ENCODE measurements at regions not wholly inside any gene's neighbourhood (a gene's known extent, or its start where the extent isn't known, plus 50 kb on each side); places are given as distances from the start of the nearest gene placed in this dataset.
"Not testable (repeated sequence)": the region's sequence is repeated elsewhere in the genome, so short reads cannot be mapped to it uniquely, and the experiment has no call there.

GRCh38 chrY:16108839-16109238 is 1584.5 kb downstream of the NLGN4Y start:
- no peak for DNase-seq (ENCODE audit: low spot score)

- DNase-seq (ENCODE audit: low spot score) = not testable (repeated sequence)
These were observed 1595.8 kb downstream of the NLGN4Y start for GRCh38 chrY:16120096-16120495.

- DNase-seq (ENCODE audit: low spot score) = no peak
These were observed 1597.7 kb downstream of the NLGN4Y start for GRCh38 chrY:16121988-16122387.

GRCh38 chrY:16124630-16125317 is 1600.4 kb downstream of the NLGN4Y start:
- DNase-seq (ENCODE audit: low spot score) = no peak

GRCh38 chrY:16136581-16137298 is 1612.4 kb downstream of the NLGN4Y start:
- no peak for DNase-seq (ENCODE audit: low spot score)

- DNase-seq (ENCODE audit: low spot score) = peak; percentile 70
These were observed 1633.5 kb downstream of the NLGN4Y start for GRCh38 chrY:16157801-16158200.

- DNase-seq (ENCODE audit: low spot score) = not testable (repeated sequence)
These were observed 1651.4 kb downstream of the NLGN4Y start for GRCh38 chrY:16175740-16176139.

- DNase-seq (ENCODE audit: low spot score) = not testable (repeated sequence)
These were observed 1674.5 kb downstream of the CDY2B start for GRCh38 chrY:16205482-16205881.

GRCh38 chrY:16243322-16243721 is 1636.7 kb downstream of the CDY2B start:
- not testable (repeated sequence) for DNase-seq (ENCODE audit: low spot score)

GRCh38 chrY:16254551-16255295 is 1625.3 kb downstream of the CDY2B start:
- DNase-seq (ENCODE audit: low spot score) = not testable (repeated sequence)

- not testable (repeated sequence) for DNase-seq (ENCODE audit: low spot score)
These were observed 1624.2 kb downstream of the CDY2B start for GRCh38 chrY:16255778-16256177.

Data from A172 (cell line).